H9 (cell line): ENCODE measurements at regions not wholly inside any gene's neighbourhood (a gene's known extent, or its start where the extent isn't known, plus 50 kb on each side); places are given as distances from the start of the nearest gene placed in this dataset.

Experiments
- DNase-seq: peaks from one replicate; pipeline ENCODE4 v3.0.0-alpha.2; 2017
- H2AFZ ChIP-seq: one replicate; pipeline ENCODE4 v1.6.1; 2013; ENCODE audit warnings: mild to moderate bottlenecking, low read length, control low read depth, moderate library complexity
- H2AK5ac ChIP-seq: 2 replicates; pipeline ENCODE4 v1.6.1; 2013; ENCODE audit warnings: low read length, control low read depth, mixed read lengths; ENCODE audit not compliant: insufficient read length
- H2BK120ac ChIP-seq: one replicate; pipeline ENCODE4 v1.6.1; 2013; ENCODE audit warnings: low read depth, mild to moderate bottlenecking, low read length, control low read depth, inconsistent platforms; ENCODE audit not compliant: poor library complexity, severe bottlenecking
- H2BK12ac ChIP-seq: 2 replicates; pipeline ENCODE4 v1.6.1; 2013; ENCODE audit warnings: low read length, control low read depth, mixed read lengths, low read depth; ENCODE audit not compliant: insufficient read length
- H2BK15ac ChIP-seq: 2 replicates; pipeline ENCODE4 v1.6.1; 2013; ENCODE audit warnings: low read depth, low read length, control low read depth
- H2BK20ac ChIP-seq: one replicate; pipeline ENCODE4 v1.6.1; 2013; ENCODE audit warnings: low read depth, mild to moderate bottlenecking, low read length, control low read depth, inconsistent platforms; ENCODE audit not compliant: poor library complexity, severe bottlenecking
- H2BK5ac ChIP-seq: 2 replicates; pipeline ENCODE4 v1.6.1; 2013; ENCODE audit warnings: low read length, control low read depth, mixed read lengths; ENCODE audit not compliant: insufficient read length
- H3K14ac ChIP-seq: 2 replicates; pipeline ENCODE4 v1.6.1; 2013; ENCODE audit warnings: low read length, control low read depth; ENCODE audit not compliant: insufficient read depth
- H3K18ac ChIP-seq: 2 replicates; pipeline ENCODE4 v1.6.1; 2013; ENCODE audit warnings: low read depth, mild to moderate bottlenecking, mixed read lengths, low read length, control low read depth; ENCODE audit not compliant: insufficient read length
- H3K23ac ChIP-seq: 2 replicates; pipeline ENCODE4 v1.6.1; 2013; ENCODE audit warnings: low read length, control low read depth, mixed read lengths, low read depth; ENCODE audit not compliant: insufficient read length
- H3K23me2 ChIP-seq: 2 replicates; pipeline ENCODE4 v1.6.1; 2013; ENCODE audit warnings: low read depth, mild to moderate bottlenecking, mixed read lengths, low read length, control low read depth; ENCODE audit not compliant: insufficient read length, poor library complexity, severe bottlenecking
- H3K27ac ChIP-seq: 2 replicates; pipeline ENCODE4 v1.5.1; 2013; ENCODE audit warnings: low read length, control low read depth, mixed read lengths, low read depth; ENCODE audit not compliant: insufficient read length
- H3K27me3 ChIP-seq: 2 replicates; pipeline ENCODE4 v1.6.1; 2013; ENCODE audit warnings: low read length, control low read depth, inconsistent platforms; ENCODE audit not compliant: insufficient read depth
- H3K4ac ChIP-seq: 2 replicates; pipeline ENCODE4 v1.6.1; 2013; ENCODE audit warnings: low read depth, mild to moderate bottlenecking, control low read depth, inconsistent platforms, low read length, moderate library complexity
- H3K4me1 ChIP-seq: 2 replicates; pipeline ENCODE4 v1.6.1; 2013; ENCODE audit warnings: low read length, control low read depth, inconsistent platforms; ENCODE audit not compliant: insufficient read depth
- H3K4me2 ChIP-seq: 2 replicates; pipeline ENCODE4 v1.6.1; 2013; ENCODE audit warnings: low read length, control low read depth, mixed read lengths; ENCODE audit not compliant: insufficient read length, insufficient read depth
- H3K56ac ChIP-seq: 2 replicates; pipeline ENCODE4 v1.6.1; 2013; ENCODE audit warnings: low read depth, mild to moderate bottlenecking, mixed read lengths, low read length, control low read depth; ENCODE audit not compliant: insufficient read length
- H3K79me1 ChIP-seq: 2 replicates; pipeline ENCODE4 v1.6.1; 2013; ENCODE audit warnings: low read depth, mild to moderate bottlenecking, moderate library complexity, low read length, control low read depth, inconsistent platforms; ENCODE audit not compliant: insufficient read depth, poor library complexity, severe bottlenecking
- H3K79me2 ChIP-seq: 2 replicates; pipeline ENCODE4 v1.6.1; 2013; ENCODE audit warnings: low read length, control low read depth, inconsistent platforms; ENCODE audit not compliant: insufficient read depth
- H3K9ac ChIP-seq: 2 replicates; pipeline ENCODE4 v1.6.1; 2013; ENCODE audit warnings: low read length, control low read depth, mixed read lengths; ENCODE audit not compliant: insufficient read length; ENCODE audit errors: extremely low read depth
- H3K9me3 ChIP-seq: one replicate; pipeline ENCODE4 v1.6.1; 2013; ENCODE audit warnings: low read depth, low read length, inconsistent platforms; ENCODE audit not compliant: control insufficient read depth
- H3T11ph ChIP-seq: one replicate; pipeline ENCODE4 v1.6.1; 2013; ENCODE audit warnings: mild to moderate bottlenecking, low read length, control low read depth, inconsistent platforms
- H4K20me1 ChIP-seq: one replicate; pipeline ENCODE4 v1.6.1; 2013; ENCODE audit not compliant: control insufficient read depth, insufficient read length, insufficient read depth
- H4K5ac ChIP-seq: 2 replicates; pipeline ENCODE4 v1.6.1; 2013; ENCODE audit warnings: low read depth, mild to moderate bottlenecking, mixed read lengths, low read length, control low read depth; ENCODE audit not compliant: insufficient read length
- H4K8ac ChIP-seq: replicated peaks from 2 replicates; pipeline ENCODE4 v1.6.1; 2013; ENCODE audit warnings: low read length, control low read depth, mixed read lengths, low read depth; ENCODE audit not compliant: insufficient read length
- H4K91ac ChIP-seq: 2 replicates; pipeline ENCODE4 v1.6.1; 2013; ENCODE audit warnings: low read depth, mild to moderate bottlenecking, moderate library complexity, mixed read lengths, low read length, control low read depth; ENCODE audit not compliant: insufficient read length
- H3K27ac Mint-ChIP-seq, 3 experiments: 2 replicates in 2 of 3; 3 replicates in 1 of 3; pipeline ENCODE4 v1.8.0; 2020 to 2021; ENCODE audit warnings: mixed read lengths in 3 of 3, mild to moderate bottlenecking in 1 of 3, moderate library complexity in 1 of 3
- H3K27me3 Mint-ChIP-seq: 2 replicates; pipeline ENCODE4 v1.8.0; 2021; ENCODE audit warnings: low read depth, mild to moderate bottlenecking, moderate library complexity, mixed read lengths
- H3K36me3 Mint-ChIP-seq, 3 experiments: 2 replicates in 2 of 3; 3 replicates in 1 of 3; pipeline ENCODE4 v1.8.0; 2020 to 2021; ENCODE audit warnings: low read depth in 3 of 3, mixed read lengths in 3 of 3; ENCODE audit not compliant: insufficient read depth in 1 of 3
- H3K4me1 Mint-ChIP-seq, 2 experiments: 2 replicates each; pipeline ENCODE4 v1.8.0; 2020; ENCODE audit warnings: mixed read lengths in 2 of 2
- H3K4me3 Mint-ChIP-seq, 2 experiments: 2 replicates in 1 of 2; 3 replicates in 1 of 2; pipeline ENCODE4 v1.8.0; 2020 to 2021; ENCODE audit warnings: mild to moderate bottlenecking in 2 of 2, mixed read lengths in 2 of 2, moderate library complexity in 1 of 2
- H3K9me3 Mint-ChIP-seq, 2 experiments: 2 replicates in 1 of 2; 3 replicates in 1 of 2; pipeline ENCODE4 v1.8.0; 2020; ENCODE audit warnings: mild to moderate bottlenecking in 2 of 2, mixed read lengths in 2 of 2, moderate library complexity in 1 of 2
- WGBS: extraction: QIAGEN DNeasy Blood & Tissue Kit; methylation state at CpG from one replicate; pipeline ENCODE4 v1.1.7; 2013; ENCODE audit warnings: missing lambda C conversion rate, low lambda C conversion rate, mixed read lengths; ENCODE audit not compliant: insufficient read length; ENCODE audit errors: extremely low coverage; 5-methylcytosine and 5-hydroxymethylcytosine counted together
- TF ChIP-seq, protein P1 (sequence below): fragments of 200-600 bp; sonication (generic); conservative IDR thresholded peaks from 3 replicates; pipeline ENCODE4 v1.8.0; 2021; ENCODE audit warnings: antibody characterized with exemption, mild to moderate bottlenecking

DNA sequence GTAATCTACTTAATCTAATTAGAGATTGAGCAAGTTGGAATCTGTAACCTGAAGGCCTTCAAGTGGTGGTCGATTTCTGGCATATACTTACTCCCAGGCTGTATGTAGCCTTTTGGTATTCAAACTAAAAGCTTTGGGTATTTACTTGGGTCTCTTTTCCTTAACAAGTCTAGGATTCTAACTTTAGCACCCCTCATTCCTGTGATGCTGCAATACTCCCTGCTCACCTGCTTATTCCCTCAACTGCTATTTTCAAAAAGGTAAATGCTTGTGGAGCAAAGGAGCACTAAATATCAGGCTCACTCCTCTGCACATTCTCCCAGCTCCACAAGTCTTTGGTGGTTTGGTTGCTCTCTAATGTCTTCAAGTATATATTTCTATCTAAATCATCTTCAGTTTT is 68.0 kb upstream of the CYYR1 start:
- no peak overlapping the region for H4K5ac ChIP-seq
- Mint-ChIP-seq H3K4me3 (no peak overlapping the region), H3K27me3 (peaks cover 55% of the 10 kb centered on the region), H3K36me3 (no peaks in the 10 kb centered on the region), H3K9me3 (no peaks in the 10 kb centered on the region), H3K4me1 (no peaks in the 10 kb centered on the region), H3K27ac (no peak overlapping the region)
- H3K56ac ChIP-seq = no peak overlapping the region
- H4K91ac ChIP-seq = no peak overlapping the region
- no peak overlapping the region for H2BK15ac ChIP-seq
- no peak for DNase-seq
- no peaks in the 10 kb centered on the region for H3K79me1 ChIP-seq
- WGBS = no CpG with 5 or more reads among the region's 1 CpG
- no peak overlapping the region for H2BK12ac ChIP-seq
- H3K23me2 ChIP-seq = no peaks in the 10 kb centered on the region
- H2BK20ac ChIP-seq = no peak overlapping the region
- no peak overlapping the region for H2AFZ ChIP-seq
- no peak overlapping the region for H3K14ac ChIP-seq
- H3K79me2 ChIP-seq = no peaks in the 10 kb centered on the region
- no peak overlapping the region for H2AK5ac ChIP-seq
- no peak overlapping the region for H3K9ac ChIP-seq
- no peak overlapping the region for H3K23ac ChIP-seq
- H3K4me1 ChIP-seq = no peaks in the 10 kb centered on the region
- H4K8ac ChIP-seq = no peak overlapping the region
- H2BK120ac ChIP-seq = no peak overlapping the region
- H3K9me3 ChIP-seq = no peaks in the 10 kb centered on the region
- no peak overlapping the region for H3K18ac ChIP-seq
- no peak overlapping the region for H3K4me2 ChIP-seq
- H3K27ac ChIP-seq = no peak overlapping the region
- TF ChIP-seq, protein P1, sequence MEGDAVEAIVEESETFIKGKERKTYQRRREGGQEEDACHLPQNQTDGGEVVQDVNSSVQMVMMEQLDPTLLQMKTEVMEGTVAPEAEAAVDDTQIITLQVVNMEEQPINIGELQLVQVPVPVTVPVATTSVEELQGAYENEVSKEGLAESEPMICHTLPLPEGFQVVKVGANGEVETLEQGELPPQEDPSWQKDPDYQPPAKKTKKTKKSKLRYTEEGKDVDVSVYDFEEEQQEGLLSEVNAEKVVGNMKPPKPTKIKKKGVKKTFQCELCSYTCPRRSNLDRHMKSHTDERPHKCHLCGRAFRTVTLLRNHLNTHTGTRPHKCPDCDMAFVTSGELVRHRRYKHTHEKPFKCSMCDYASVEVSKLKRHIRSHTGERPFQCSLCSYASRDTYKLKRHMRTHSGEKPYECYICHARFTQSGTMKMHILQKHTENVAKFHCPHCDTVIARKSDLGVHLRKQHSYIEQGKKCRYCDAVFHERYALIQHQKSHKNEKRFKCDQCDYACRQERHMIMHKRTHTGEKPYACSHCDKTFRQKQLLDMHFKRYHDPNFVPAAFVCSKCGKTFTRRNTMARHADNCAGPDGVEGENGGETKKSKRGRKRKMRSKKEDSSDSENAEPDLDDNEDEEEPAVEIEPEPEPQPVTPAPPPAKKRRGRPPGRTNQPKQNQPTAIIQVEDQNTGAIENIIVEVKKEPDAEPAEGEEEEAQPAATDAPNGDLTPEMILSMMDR = no peak
- no peak overlapping the region for H2BK5ac ChIP-seq
- H3K4ac ChIP-seq = no peak overlapping the region
- no peaks in the 10 kb centered on the region for H4K20me1 ChIP-seq
- no peaks in the 10 kb centered on the region for H3K27me3 ChIP-seq
- H3T11ph ChIP-seq = no peak overlapping the region
